Glomerular endothelial cell (primary cell): ENCODE measurements at regions not wholly inside any gene's neighbourhood (a gene's known extent, or its start where the extent isn't known, plus 50 kb on each side); places are given as distances from the start of the nearest gene placed in this dataset.
"Not testable (repeated sequence)": the region's sequence is repeated elsewhere in the genome, so short reads cannot be mapped to it uniquely, and the experiment has no call there.

ENCODE experiments used
- DNase-seq: peaks from one replicate; pipeline ENCODE4 v3.0.0-alpha.2; 2011; ENCODE audit warnings: low read depth, low spot score; ENCODE audit errors: extremely low read depth

GRCh38 chr15:95120595-95120994 lies 889.2 kb downstream of the MCTP2 start:
- no peak for DNase-seq

- no peak for DNase-seq
Measured at GRCh38 chr15:95121191-95121590, 889.8 kb downstream of the MCTP2 start.

GRCh38 chr15:95125803-95126202 lies 894.4 kb downstream of the MCTP2 start:
- DNase-seq: no peak

GRCh38 chr15:95127356-95127755 lies 896.0 kb downstream of the MCTP2 start:
- DNase-seq: no peak

- no peak for DNase-seq
Measured at GRCh38 chr15:95129574-95129973, 898.2 kb downstream of the MCTP2 start.

GRCh38 chr15:95131131-95131556 lies 899.8 kb downstream of the MCTP2 start:
- peak; percentile 58 for DNase-seq

GRCh38 chr15:95132774-95133173 lies 901.4 kb downstream of the MCTP2 start:
- no peak for DNase-seq

GRCh38 chr15:95134431-95135110 lies 903.2 kb downstream of the MCTP2 start:
- DNase-seq: no peak

- no peak for DNase-seq
Measured at GRCh38 chr15:95138604-95139270, 907.4 kb downstream of the MCTP2 start.

- DNase-seq: no peak
Measured at GRCh38 chr15:95141486-95141885, 910.1 kb downstream of the MCTP2 start.

GRCh38 chr15:95142531-95142930 lies 911.2 kb downstream of the MCTP2 start:
- DNase-seq: no peak

- DNase-seq: no peak
Measured at GRCh38 chr15:95146481-95146880, 915.1 kb downstream of the MCTP2 start.

GRCh38 chr15:95148183-95148582 lies 916.8 kb downstream of the MCTP2 start:
- DNase-seq: no peak

GRCh38 chr15:95149036-95149435 lies 917.7 kb downstream of the MCTP2 start:
- no peak for DNase-seq

GRCh38 chr15:95149771-95150170 lies 918.4 kb downstream of the MCTP2 start:
- no peak for DNase-seq

- no peak for DNase-seq
Measured at GRCh38 chr15:95150466-95150865, 919.1 kb downstream of the MCTP2 start.

GRCh38 chr15:95152741-95153140 lies 921.4 kb downstream of the MCTP2 start:
- DNase-seq: no peak

GRCh38 chr15:95153201-95153600 lies 921.8 kb downstream of the MCTP2 start:
- not testable (repeated sequence) for DNase-seq

- DNase-seq: no peak
Measured at GRCh38 chr15:95160316-95160715, 929.0 kb downstream of the MCTP2 start.

GRCh38 chr15:95162069-95162468 lies 930.7 kb downstream of the MCTP2 start:
- DNase-seq: no peak

- no peak for DNase-seq
Measured at GRCh38 chr15:95162531-95162930, 931.2 kb downstream of the MCTP2 start.

- DNase-seq: no peak
Measured at GRCh38 chr15:95162967-95163531, 931.7 kb downstream of the MCTP2 start.
